GM12892 (cell line): ENCODE measurements at regions not wholly inside any gene's neighbourhood (a gene's known extent, or its start where the extent isn't known, plus 50 kb on each side); places are given as distances from the start of the nearest gene placed in this dataset.

Source experiments
- DNase-seq: peaks from one replicate; pipeline ENCODE4 v3.0.0; 2011; ENCODE audit not compliant: insufficient read length
- FAIRE-seq: peaks from 2 replicates; lab custom pipeline; 2011; peaks lifted over from hg19 to GRCh38; lab: Jason Lieb, UNC
- POLR2A ChIP-seq: IDR thresholded peaks from 2 replicates; pipeline ENCODE4 v1.6.1; 2011; ENCODE audit warnings: low read depth, low read length, control low read depth
- POLR2AphosphoS5 ChIP-seq: IDR thresholded peaks from 2 replicates; pipeline ENCODE4 v1.6.1; 2011; ENCODE audit warnings: low read depth, low read length, control low read depth
- TAF1 ChIP-seq: IDR thresholded peaks from 2 replicates; pipeline ENCODE4 v1.6.1; 2011; ENCODE audit warnings: low read depth, mild to moderate bottlenecking, control low read depth, low read length, borderline replicate concordance

DNA sequence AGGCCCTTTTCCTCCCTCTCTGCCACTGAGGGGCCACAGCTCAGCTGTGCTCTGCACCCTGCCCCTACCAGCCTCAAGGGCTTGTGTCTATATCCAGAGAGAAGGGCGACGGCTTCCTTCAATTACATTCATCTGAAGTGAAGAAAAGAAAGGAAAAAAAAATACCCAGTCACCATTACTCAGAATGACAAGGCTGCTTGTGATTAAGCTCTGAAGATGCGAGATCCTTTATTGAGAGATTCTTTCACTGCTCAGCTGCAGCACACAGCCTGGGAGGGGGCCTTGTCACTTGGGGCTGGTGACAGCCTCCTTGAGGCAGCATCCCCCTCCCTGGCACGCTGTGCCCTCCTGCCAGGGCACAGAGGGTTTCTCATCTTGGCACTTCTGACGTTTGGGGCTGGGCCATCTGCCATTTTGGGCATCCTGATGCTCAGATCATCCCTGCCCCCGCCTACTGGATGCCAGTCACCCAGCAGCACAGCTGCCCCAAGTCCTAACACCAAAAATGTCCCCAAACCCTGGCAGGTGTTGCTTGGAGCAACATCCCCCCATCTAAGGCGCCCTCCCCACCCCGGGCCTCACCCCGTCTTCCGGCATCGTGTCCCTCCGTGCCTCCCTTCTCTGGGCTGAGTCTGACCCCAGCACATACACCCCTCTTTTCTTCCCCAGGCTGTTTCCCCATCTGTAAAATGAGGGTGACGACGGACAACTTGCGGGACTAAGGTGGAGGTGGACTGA lies 1394.7 kb downstream of the BRD1 start:
- TF ChIP-seq POLR2AphosphoS5 (no peak), POLR2A (no peak), TAF1 (no peak)
- FAIRE-seq = no peak
- no peak for DNase-seq

DNA sequence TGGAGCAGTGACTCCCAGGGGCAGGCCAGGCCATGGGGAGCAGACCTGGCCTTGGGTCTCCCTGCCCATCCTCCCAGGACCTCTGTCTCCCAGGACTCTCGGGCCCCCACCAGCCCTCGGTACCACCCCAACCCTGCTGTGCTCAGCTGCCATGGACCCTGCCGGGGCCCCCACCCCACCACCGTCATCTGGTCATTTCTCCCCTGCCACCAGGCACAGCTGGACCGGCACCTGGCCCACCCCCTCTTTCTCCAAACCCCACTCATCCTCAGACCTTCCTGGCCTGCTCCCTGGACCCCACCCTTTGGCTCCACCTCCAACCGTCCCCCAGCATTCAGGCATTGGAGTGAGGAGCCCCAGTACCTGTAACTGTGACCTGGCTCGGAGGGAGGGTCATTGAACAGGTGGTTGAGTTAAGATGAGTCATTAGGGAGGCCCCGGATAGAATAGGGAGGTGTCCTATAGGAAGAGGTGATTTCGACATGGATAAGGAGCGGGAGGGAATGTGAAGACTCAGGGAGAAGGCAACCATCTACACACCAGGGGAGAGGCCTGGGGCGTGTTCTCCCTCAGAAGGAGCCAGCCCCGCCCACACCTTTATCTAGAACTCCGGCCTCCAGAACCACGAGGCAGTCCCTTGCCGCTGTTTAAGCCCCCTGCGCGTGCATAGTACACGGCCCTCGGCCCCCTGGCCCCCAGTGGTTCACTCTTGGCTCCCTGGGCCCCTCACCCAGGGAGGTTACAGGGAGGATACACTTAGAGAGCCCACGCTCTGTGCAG lies 1395.9 kb downstream of the BRD1 start:
- no peak for TF ChIP-seq TAF1
- FAIRE-seq = no peak
- DNase-seq = no peak

DNA sequence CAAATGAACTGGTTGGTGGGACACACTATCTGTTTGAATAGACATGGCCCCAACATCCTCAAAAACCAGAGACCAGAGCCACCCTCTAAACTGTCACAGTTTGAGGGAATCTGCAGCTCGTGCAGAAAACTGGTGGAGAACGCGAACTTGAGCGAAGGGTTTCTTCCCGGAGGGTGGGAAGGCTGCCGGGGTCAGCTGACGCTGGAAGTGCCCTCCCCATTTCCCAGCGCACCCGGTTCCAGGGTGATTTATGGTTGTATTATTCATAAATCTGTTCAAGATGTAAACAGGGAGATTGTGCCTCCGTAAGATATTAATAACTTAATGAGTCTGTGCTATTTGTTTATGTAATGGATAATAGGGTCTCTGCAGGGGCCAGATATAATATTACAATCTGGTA lies 1396.7 kb downstream of the BRD1 start:
- FAIRE-seq (no peak), DNase-seq (no peak)
- TF ChIP-seq POLR2AphosphoS5 (no peak), POLR2A (no peak), TAF1 (no peak)

DNA sequence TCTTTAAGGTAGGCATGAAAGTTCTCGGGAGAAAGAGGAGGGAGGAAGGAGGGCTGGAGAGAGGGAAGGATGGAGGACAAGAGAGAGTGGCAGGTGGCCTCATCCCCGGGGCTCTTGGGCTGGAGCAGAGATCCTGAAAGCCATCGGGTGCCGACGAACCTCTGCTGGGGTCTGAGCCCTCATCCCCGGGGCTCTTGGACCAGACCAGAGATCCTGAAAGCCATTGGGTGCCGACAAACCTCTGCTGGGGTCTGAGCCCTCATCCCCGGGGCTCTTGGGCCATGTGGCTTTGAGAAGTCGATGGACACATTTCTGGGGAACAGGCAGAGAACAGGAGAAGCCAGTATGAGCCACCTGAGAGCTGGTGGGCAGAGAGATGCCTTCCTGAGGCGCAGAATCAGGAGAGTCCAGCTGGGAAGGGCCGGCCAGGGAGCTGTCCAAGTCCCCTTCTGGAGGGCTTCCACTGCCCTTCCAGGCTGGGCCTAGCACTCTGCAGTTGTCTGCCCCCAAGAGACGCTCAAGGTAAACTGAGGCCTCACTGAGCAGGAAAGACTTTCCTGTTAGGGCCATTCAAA lies 1398.1 kb downstream of the BRD1 start:
- TF ChIP-seq POLR2A (no peak), TAF1 (no peak), POLR2AphosphoS5 (no peak)
- FAIRE-seq (no peak), DNase-seq (no peak)

DNA sequence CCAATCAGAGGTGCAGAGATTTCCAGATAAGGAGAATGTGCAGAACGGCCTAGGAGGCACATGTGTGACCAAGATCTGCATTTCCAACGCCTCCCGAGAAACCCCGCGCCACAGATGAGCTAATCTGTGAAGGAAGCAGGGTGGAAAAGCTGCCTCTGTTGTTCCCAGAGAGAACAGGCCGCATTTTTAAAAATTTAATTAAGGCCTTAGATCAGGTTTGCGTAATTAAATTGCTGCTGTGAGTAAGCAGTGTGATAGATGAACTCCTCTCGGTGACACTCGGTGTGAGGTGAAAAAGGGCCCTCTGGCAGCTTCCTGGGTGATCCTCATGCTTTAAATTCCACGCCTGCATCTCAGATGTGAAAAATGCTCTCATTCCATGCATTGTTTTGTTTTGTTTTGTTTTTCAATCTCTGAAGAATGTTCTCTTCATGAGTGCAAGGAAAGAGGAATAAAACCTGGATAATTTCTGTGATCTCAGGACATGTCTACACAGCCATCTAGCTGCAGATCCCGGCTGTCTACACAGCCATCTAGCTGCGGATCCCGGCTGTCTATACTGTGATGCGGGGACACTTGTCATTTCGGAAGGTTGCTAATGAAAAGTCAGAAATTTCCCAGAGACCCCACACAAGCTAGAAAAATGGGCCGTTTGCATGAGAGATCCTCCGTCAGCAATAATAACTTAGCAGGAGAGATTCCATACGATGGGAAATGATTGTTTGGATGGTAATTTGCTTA lies 1398.9 kb downstream of the BRD1 start:
- no peak for TF ChIP-seq POLR2AphosphoS5
- no peak for TF ChIP-seq POLR2A
- TF ChIP-seq TAF1 = no peak
- no peak for FAIRE-seq
- no peak for DNase-seq

DNA sequence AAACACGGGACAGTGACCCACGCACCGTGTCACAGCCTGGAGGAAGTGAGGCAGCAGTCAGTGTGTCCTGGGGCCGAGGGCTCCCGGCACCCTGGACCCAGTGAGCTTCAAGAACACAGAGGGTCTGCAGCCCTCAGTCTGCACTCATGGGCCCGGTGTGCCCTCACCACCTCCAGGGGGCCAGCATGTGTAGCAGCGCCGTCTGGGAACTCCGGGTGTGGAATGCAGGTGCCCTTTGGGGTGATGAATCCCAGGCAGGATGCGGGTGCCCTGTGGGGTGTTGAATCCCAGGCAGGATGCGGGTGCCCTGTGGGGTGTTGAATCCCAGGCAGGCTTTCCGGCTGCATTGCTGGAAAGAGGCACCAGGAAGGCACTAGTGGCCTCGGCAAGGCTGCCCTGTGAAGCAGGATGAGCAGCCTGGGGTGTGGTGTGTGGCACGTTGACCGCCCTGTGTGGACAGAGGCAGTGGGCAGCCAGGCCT lies 1399.9 kb downstream of the BRD1 start:
- DNase-seq = no peak
- TF ChIP-seq TAF1 (no peak), POLR2AphosphoS5 (no peak), POLR2A (no peak)
- FAIRE-seq = no peak

DNA sequence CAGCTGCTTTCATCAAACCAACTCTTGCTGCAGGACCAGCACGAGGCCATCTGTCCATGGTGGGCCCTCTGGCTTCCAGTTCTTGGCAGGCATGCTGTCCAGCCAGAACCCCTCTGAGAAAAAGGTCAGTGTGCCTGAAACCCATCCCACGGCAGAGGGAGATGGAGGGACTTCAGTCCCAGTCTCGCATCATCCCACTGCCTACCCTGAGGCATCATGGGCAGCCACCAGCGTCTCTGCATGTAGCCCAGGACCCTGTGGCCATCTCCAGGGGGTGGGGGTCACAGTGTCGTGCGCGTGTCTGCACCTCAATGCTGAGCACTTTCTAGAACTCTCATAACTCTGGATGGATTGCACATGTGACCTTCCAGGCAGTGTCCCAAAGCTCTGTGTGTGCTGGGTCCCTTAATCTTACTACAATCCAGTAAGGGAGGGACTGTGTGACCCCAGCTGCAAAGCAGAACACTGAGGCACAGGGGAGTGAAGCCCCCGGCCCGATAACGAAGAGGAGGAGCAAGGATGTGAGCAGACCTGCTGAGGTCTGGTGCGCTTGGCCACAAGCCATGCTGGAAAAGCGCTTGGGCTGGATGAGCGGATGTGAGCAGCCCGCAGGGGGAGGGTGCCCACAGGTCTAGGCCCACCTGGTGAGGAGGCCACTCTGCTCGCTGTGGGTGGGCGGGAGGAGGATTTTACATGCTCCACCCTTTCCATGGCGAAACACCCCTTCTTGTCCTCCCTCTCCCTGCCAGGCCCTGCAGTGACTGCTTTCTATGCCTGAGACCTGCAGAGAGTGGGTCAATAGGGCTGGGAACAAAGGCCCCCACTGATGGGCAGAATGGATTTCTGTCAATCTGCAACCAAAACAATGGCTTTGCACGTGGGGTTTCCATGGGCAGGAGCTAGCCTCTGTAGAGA lies 1401.0 kb downstream of the BRD1 start:
- TF ChIP-seq POLR2AphosphoS5 (no peak), POLR2A (no peak), TAF1 (no peak)
- DNase-seq (no peak), FAIRE-seq (no peak)

DNA sequence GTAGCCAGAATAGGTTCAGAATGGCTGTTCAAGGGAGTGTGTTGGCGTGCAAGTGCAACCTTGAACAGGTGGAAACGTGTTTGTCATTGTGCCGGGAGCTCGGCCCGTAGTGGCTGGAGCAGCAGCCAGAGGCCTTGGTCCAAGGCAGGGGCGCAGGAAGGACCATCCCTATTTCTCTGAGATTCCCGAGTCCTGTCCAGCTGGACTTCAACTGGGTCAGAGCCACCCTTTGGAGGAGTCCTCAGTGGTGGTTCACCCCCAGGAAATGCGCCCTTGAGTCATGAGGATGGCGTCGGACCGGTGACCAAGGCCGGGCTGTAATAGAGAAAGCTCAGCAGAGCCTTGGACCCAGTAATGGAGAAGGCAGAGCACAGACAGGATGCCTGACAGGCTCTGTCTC lies 1402.0 kb downstream of the BRD1 start:
- FAIRE-seq (no peak), DNase-seq (no peak)
- no peak for TF ChIP-seq POLR2A

DNA sequence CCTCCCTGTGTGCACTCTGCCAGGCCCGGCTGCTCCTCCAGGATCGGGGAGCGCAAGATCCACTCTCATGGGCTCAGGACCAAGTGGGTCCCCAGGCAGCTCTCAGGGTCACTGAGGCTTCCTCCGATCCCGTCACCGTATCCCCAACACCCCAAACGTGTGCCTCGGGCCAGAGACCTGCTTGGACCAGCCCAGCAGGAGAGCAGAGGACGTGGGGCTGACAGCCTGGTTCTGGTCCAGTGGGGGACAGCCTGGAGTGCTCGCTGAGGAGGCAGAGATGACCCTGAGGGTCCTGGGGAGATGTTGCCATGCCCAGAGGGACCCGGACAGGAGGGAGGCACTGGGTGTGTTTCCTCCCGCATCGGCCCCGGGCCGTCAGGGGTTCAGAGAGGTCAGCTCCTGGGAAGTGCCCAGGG lies 1402.6 kb downstream of the BRD1 start:
- DNase-seq (no peak), FAIRE-seq (no peak)
- no peak for TF ChIP-seq POLR2A
- no peak for TF ChIP-seq TAF1
- TF ChIP-seq POLR2AphosphoS5 = no peak

DNA sequence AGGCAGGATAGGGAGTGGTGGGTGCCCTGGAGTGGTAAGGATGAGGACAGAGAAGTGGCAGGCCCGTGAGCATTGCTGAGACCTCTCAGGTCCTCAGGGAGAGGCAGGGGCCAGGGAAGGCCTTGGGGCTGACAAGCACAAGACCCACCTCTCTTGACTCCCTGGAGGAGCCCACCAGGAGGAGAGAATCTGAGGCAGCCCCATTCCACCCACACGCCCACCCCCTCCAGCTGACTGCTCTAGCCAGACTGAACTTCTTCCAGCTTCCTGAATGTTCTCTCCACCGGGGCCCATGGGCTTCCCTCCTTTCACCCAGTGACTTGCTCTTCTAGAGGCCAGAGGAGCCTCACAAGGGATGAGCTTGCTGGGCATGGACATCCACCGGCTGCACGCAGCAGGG lies 1403.0 kb downstream of the BRD1 start:
- no peak for DNase-seq
- FAIRE-seq = no peak
- TF ChIP-seq POLR2AphosphoS5 (no peak), TAF1 (no peak), POLR2A (no peak)

DNA sequence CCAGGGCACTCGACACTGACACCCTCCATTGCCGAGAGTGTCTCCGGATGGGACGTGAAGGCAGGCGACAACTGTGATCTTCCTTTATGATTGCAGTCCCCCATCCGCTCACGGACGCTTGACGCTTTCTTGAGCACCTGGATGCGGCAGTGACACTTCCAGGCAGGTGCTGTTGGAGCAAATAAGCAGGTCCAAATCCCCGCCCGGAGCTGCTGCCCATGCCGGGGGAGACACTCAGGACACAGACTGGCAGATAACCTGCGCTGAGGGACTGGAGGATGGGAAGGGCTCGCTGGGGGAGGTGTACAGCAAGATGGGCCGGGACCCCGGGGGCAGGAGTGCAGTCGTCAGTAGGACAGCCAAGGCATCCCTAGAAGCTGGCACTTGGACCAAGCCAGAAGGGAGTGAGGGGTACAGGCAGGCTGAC lies 1403.5 kb downstream of the BRD1 start:
- no peak for FAIRE-seq
- TF ChIP-seq TAF1 (no peak), POLR2AphosphoS5 (no peak), POLR2A (no peak)

DNA sequence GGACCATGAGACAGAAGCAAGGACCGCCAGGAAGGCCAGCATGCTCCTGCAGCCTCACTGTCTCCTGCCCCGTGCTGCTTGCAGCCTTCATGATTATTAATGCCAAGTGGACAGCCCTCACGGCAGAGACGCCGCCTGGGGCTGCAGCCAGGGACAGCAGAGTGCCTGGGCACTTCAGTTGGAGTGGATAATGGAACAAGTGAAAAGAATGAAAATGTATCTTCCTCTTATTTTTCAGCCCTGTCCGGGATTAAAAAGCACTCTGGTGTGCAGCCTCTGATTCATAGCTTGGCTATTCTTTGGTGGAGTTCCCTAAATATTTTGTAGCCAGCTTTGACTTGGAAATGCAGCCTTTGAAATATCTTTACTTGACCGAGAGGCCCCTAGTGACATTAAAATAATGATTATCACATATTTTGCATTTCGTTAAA lies 1404.2 kb downstream of the BRD1 start:
- FAIRE-seq (no peak), DNase-seq (no peak)
- no peak for TF ChIP-seq POLR2AphosphoS5
- no peak for TF ChIP-seq POLR2A
- no peak for TF ChIP-seq TAF1

More for the DNA sequence above, 1403.5 kb downstream of the BRD1 start:
- no peak for DNase-seq
